CD4-positive, alpha-beta memory T cell (primary cell): ENCODE measurements at regions not wholly inside any gene's neighbourhood (a gene's known extent, or its start where the extent isn't known, plus 50 kb on each side); places are given as distances from the start of the nearest gene placed in this dataset.

ENCODE experiments used
- CTCF ChIA-PET: fragments of 350-600 bp; sonication (Branson Sonifier 250); formaldehyde crosslinking; loops from one replicate; lab custom pipeline; 2021; ENCODE audit warnings: inconsistent platforms; ENCODE audit not compliant: partially characterized antibody; lab: Charles Lee
- POLR2A ChIA-PET: fragments of 350-600 bp; sonication (Branson Sonifier 250); formaldehyde crosslinking; loops from one replicate; lab custom pipeline; 2021; ENCODE audit not compliant: partially characterized antibody; lab: Charles Lee
- DNase-seq, 5 donors: peaks; one replicate each; pipeline versions ENCODE4 v3.0.0 to v3.0.0-alpha.2; 2020 to 2022; ENCODE audit warnings: mixed read lengths in 1 of 5
- H3K27ac ChIP-seq: one replicate; pipeline ENCODE4 v1.7.0; 2013; ENCODE audit warnings: low read depth, low read length
- H3K27me3 ChIP-seq: 2 replicates; pipeline ENCODE4 v1.7.0; 2013; ENCODE audit warnings: mild to moderate bottlenecking, low read length, moderate library complexity; ENCODE audit not compliant: insufficient read depth
- H3K36me3 ChIP-seq: 2 replicates; pipeline ENCODE4 v1.7.0; 2013; ENCODE audit warnings: mild to moderate bottlenecking, low read length, moderate library complexity; ENCODE audit not compliant: insufficient read depth
- H3K4me1 ChIP-seq: 2 replicates; pipeline ENCODE4 v1.7.0; 2013; ENCODE audit warnings: mild to moderate bottlenecking, low read length, moderate library complexity; ENCODE audit not compliant: insufficient read depth
- H3K4me3 ChIP-seq, 2 donors: one replicate each; pipeline ENCODE4 v1.7.0; 2013; ENCODE audit warnings: low read length in 2 of 2, mild to moderate bottlenecking in 1 of 2
- H3K9me3 ChIP-seq, 2 donors: one replicate each; pipeline ENCODE4 v1.7.0; 2013; ENCODE audit warnings: low read length in 2 of 2, control low read depth in 1 of 2; ENCODE audit not compliant: control insufficient read depth in 1 of 2
- H3K27ac Mint-ChIP-seq, 7 donors: one replicate each; pipeline ENCODE4 v1.8.0; 2020 to 2021; ENCODE audit warnings: mixed read lengths in 7 of 7, mild to moderate bottlenecking in 6 of 7, inconsistent platforms in 3 of 7, moderate library complexity in 3 of 7
- H3K27me3 Mint-ChIP-seq, 2 donors: one replicate each; pipeline ENCODE4 v1.8.0; 2020 to 2021; ENCODE audit warnings: mixed read lengths in 2 of 2
- H3K36me3 Mint-ChIP-seq, 2 donors: one replicate each; pipeline ENCODE4 v1.8.0; 2020 to 2021; ENCODE audit warnings: mixed read lengths in 2 of 2, inconsistent platforms in 1 of 2, mild to moderate bottlenecking in 1 of 2
- H3K4me1 Mint-ChIP-seq, 4 donors: one replicate each; pipeline ENCODE4 v1.8.0; 2020 to 2021; ENCODE audit warnings: mixed read lengths in 4 of 4, mild to moderate bottlenecking in 1 of 4
- H3K4me3 Mint-ChIP-seq, 8 donors: one replicate each; pipeline ENCODE4 v1.8.0; 2020 to 2021; ENCODE audit warnings: mixed read lengths in 8 of 8, mild to moderate bottlenecking in 7 of 8, moderate library complexity in 6 of 8, inconsistent platforms in 3 of 8
- H3K9me3 Mint-ChIP-seq, 8 donors: one replicate each; pipeline ENCODE4 v1.8.0; 2020 to 2021; ENCODE audit warnings: mixed read lengths in 8 of 8, mild to moderate bottlenecking in 5 of 8, inconsistent platforms in 3 of 8, moderate library complexity in 1 of 8
- intact Hi-C: fragments of 100-400 bp; cut with micrococcal nuclease; formaldehyde crosslinking; loops from one replicate; pipeline ENCODE4 v1.15.1; 2023

DNA sequence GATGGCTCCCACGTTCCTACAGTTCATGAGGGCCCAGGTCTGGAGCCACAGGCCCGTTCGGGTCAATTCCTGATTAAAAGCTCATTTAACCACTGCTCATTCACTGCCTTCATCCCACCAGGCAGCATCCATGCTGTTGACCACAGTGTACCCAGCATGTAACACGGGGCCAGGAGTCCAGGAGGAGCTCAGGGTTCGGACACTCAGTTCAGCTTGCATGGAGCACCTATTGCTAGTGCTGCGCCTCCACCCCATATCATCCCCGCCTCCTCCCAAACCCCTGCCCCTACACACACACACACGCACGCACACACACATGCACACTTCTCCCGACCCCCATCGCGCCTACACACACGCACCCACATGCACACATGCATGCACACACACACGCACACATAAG, 72.9 kb upstream of the SNTG2 start:
- Mint-ChIP-seq H3K36me3 (no peaks in the 10 kb centered on the region), H3K4me1 (no peaks in the 10 kb centered on the region), H3K4me3 (no peak overlapping the region), H3K27me3 (peaks cover under 1 to 3% of the 10 kb centered on the region in 2 donors), H3K27ac (no peak overlapping the region), H3K9me3 (no peaks in the 10 kb centered on the region)
- Histone ChIP-seq H3K9me3 (no peaks in the 10 kb centered on the region), H3K27ac (no peak overlapping the region), H3K36me3 (no peaks in the 10 kb centered on the region), H3K4me3 (no peak overlapping the region), H3K4me1 (no peaks in the 10 kb centered on the region), H3K27me3 (peaks cover 5% of the 10 kb centered on the region)
- ChIA-PET CTCF (no interaction called here), POLR2A (no interaction called here)
- no peak for DNase-seq
- intact Hi-C loops = no loop called here

- no peaks in the 10 kb centered on the region for H3K9me3 ChIP-seq
- no peak overlapping the region for H3K27ac Mint-ChIP-seq
- intact Hi-C loops = no loop called here
- H3K36me3 ChIP-seq = no peaks in the 10 kb centered on the region
- ChIA-PET CTCF (no interaction called here), POLR2A (no interaction called here)
- no peak overlapping the region for H3K27ac ChIP-seq
- H3K4me1 Mint-ChIP-seq = no peaks in the 10 kb centered on the region
- no peaks in the 10 kb centered on the region for H3K27me3 ChIP-seq
- DNase-seq = no peak
- H3K4me3 Mint-ChIP-seq = no peak overlapping the region
- H3K9me3 Mint-ChIP-seq = no peaks in the 10 kb centered on the region
- no peaks in the 10 kb centered on the region for H3K36me3 Mint-ChIP-seq
- H3K4me1 ChIP-seq = no peaks in the 10 kb centered on the region
- H3K27me3 Mint-ChIP-seq = peaks cover 2 to 6% of the 10 kb centered on the region in 2 donors
- H3K4me3 ChIP-seq = no peak overlapping the region
Observed at GRCh38 chr2:875687-876615, 74.7 kb upstream of the SNTG2 start.

- no peak overlapping the region for H3K4me3 ChIP-seq
- no peaks in the 10 kb centered on the region for H3K27me3 ChIP-seq
- intact Hi-C loops = no loop called here
- no peaks in the 10 kb centered on the region for H3K9me3 ChIP-seq
- DNase-seq = no peak
- no peak overlapping the region for H3K27ac ChIP-seq
- no peaks in the 10 kb centered on the region for H3K9me3 Mint-ChIP-seq
- H3K4me3 Mint-ChIP-seq = no peak overlapping the region
- H3K36me3 ChIP-seq = no peaks in the 10 kb centered on the region
- ChIA-PET CTCF (no interaction called here), POLR2A (no interaction called here)
- no peaks in the 10 kb centered on the region for H3K36me3 Mint-ChIP-seq
- no peak overlapping the region for H3K27ac Mint-ChIP-seq
- H3K27me3 Mint-ChIP-seq = peaks cover 8 to 10% of the 10 kb centered on the region in 2 donors
- peaks cover 0 to 5% (median 0%) of the 10 kb centered on the region in 4 donors for H3K4me1 Mint-ChIP-seq
- H3K4me1 ChIP-seq = no peaks in the 10 kb centered on the region
Observed at GRCh38 chr2:873651-874580, 76.7 kb upstream of the SNTG2 start.

DNA sequence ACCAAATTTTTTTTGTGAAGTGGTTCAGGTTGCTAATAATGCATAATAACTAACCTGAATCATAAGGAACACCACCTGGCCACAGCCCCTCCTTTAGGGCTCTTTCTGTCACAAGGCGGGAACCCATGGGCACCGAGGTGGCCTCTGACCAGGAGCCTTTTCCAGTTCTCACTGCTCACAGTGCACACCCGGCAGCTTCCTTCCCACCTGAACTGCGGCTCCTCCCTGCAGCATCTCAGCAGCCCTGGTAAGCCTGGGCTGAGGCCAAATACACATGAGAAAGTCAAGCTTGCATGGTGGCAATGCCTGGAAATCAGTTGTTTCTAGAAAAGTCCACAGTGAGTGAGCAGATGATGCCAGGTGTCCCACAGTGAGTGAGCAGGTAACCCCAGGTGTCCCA, 77.6 kb upstream of the SNTG2 start:
- peaks cover 8% of the 10 kb centered on the region in 2 donors for H3K27me3 Mint-ChIP-seq
- H3K27ac Mint-ChIP-seq = no peak overlapping the region
- peaks cover 0 to 5% (median 0%) of the 10 kb centered on the region in 4 donors for H3K4me1 Mint-ChIP-seq
- no peak for DNase-seq
- POLR2A ChIA-PET = no interaction called here
- H3K4me3 Mint-ChIP-seq = no peak overlapping the region
- H3K9me3 ChIP-seq = no peaks in the 10 kb centered on the region
- H3K27me3 ChIP-seq = no peaks in the 10 kb centered on the region
- no peak overlapping the region for H3K27ac ChIP-seq
- no peak overlapping the region for H3K4me3 ChIP-seq
- no peaks in the 10 kb centered on the region for H3K4me1 ChIP-seq
- intact Hi-C loops = no loop called here
- no peaks in the 10 kb centered on the region for H3K36me3 Mint-ChIP-seq
- H3K9me3 Mint-ChIP-seq = no peaks in the 10 kb centered on the region
- H3K36me3 ChIP-seq = no peaks in the 10 kb centered on the region
- CTCF ChIA-PET = no interaction called here

DNA sequence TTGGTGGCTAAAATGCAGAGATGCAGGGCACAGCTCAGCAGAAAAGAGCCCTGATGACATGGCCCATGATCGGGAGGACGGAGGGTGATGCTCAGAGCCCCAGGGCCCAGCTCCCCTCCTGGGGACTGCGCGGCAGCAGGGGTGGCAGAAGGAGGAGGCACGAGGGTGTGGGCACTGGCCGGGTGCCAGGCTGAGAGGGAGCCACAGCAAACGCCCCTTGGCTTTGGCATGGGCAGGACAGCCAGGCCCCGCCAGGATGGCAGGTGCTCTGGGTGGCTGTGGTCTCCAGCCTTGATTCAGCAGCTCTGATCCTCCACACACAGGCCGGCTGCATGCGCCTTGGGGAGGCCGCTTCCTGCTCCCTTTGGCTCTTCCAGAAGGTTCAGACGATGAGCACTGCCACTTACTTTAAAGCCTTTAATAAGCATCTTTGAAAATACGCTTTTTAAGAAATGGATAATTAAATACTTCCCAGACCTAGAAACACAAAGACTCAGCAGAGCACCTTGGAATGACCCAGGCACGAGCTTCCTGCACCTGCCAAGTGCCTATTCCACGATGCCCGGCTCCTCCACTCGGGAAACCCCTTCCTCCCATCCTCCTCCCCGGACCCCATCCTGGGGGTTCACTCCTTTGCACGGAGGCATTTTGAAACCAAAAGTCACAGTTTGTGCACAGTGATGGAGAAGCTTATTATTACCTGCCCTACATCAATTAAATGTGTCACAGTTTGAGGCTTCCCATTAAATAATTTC, 78.5 kb upstream of the SNTG2 start:
- Mint-ChIP-seq H3K4me3 (no peak overlapping the region), H3K9me3 (no peaks in the 10 kb centered on the region), H3K27me3 (peaks cover 8 to 10% of the 10 kb centered on the region in 2 donors), H3K4me1 (peaks cover 0 to 5% (median 0%) of the 10 kb centered on the region in 4 donors), H3K27ac (no peak overlapping the region), H3K36me3 (no peaks in the 10 kb centered on the region)
- H3K36me3 ChIP-seq = no peaks in the 10 kb centered on the region
- no peaks in the 10 kb centered on the region for H3K4me1 ChIP-seq
- intact Hi-C loops = no loop called here
- H3K27me3 ChIP-seq = no peaks in the 10 kb centered on the region
- CTCF ChIA-PET = no interaction called here
- no peaks in the 10 kb centered on the region for H3K9me3 ChIP-seq
- H3K4me3 ChIP-seq = no peak overlapping the region
- POLR2A ChIA-PET = no interaction called here
- no peak for DNase-seq
- no peak overlapping the region for H3K27ac ChIP-seq

DNA sequence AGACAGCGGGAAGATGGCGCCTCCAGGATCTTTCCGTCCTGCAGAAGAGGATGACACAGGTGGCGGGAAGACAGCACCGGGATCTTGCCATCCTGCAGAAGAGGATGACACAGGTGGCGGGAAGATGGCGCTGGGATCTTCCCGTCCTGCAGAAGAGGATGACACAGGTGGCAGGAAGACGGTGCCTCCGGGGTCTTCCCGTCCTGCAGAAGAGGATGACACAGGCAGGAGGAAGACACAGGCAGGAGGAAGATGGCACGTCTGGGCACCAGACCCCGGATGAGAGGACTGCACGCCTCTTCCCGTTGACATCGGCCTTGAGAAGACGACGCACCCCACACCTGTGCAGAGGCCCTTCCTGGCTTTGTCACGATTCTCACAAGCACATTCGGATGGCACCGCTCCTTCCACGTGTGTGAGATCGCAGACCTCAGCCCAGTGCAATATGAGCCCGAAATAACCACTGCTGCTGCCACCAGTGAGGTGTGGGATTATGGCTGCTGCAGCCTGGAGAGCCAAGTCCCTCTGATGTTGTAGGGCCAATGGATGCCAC, 79.4 kb upstream of the SNTG2 start:
- Histone ChIP-seq H3K9me3 (no peaks in the 10 kb centered on the region), H3K27ac (no peak overlapping the region), H3K4me3 (no peak overlapping the region), H3K36me3 (no peaks in the 10 kb centered on the region), H3K4me1 (no peaks in the 10 kb centered on the region), H3K27me3 (no peaks in the 10 kb centered on the region)
- Mint-ChIP-seq H3K27ac (no peak overlapping the region), H3K4me3 (no peak overlapping the region), H3K27me3 (peaks cover 8 to 10% of the 10 kb centered on the region in 2 donors), H3K9me3 (no peaks in the 10 kb centered on the region), H3K36me3 (no peaks in the 10 kb centered on the region), H3K4me1 (peaks cover 0 to 5% (median 0%) of the 10 kb centered on the region in 4 donors)
- no peak for DNase-seq
- ChIA-PET POLR2A (no interaction called here), CTCF (no interaction called here)
- intact Hi-C loops = no loop called here
